HEK293T (cell line): ENCODE measurements at regions not wholly inside any gene's neighbourhood (a gene's known extent, or its start where the extent isn't known, plus 50 kb on each side); places are given as distances from the start of the nearest gene placed in this dataset.

Experiments
- CTCF ChIA-PET: fragments of 350-600 bp; formaldehyde crosslinking; extraction: SDS; loops from one replicate; lab custom pipeline; 2021; ENCODE audit warnings: antibody characterized with exemption, inconsistent platforms; lab: Yijun Ruan, JAX
- POLR2A ChIA-PET: fragments of 350-600 bp; formaldehyde crosslinking; extraction: SDS; loops from one replicate; lab custom pipeline; 2020; ENCODE audit warnings: antibody characterized with exemption, inconsistent platforms; lab: Yijun Ruan, JAX
- DNase-seq: peaks from one replicate; pipeline ENCODE4 v3.0.0; 2012; ENCODE audit warnings: mixed read lengths; ENCODE audit errors: extremely low spot score
- ARNT ChIP-seq: fragments of 450-650 bp; IDR thresholded peaks from 2 replicates; pipeline ENCODE4 v1.6.1; 2017; ENCODE audit warnings: mild to moderate bottlenecking
- BHLHE40 ChIP-seq: fragments of 450-650 bp; IDR thresholded peaks from 2 replicates; pipeline ENCODE4 v1.6.1; 2016; ENCODE audit warnings: mild to moderate bottlenecking, moderate library complexity, borderline replicate concordance
- CTBP1 ChIP-seq: fragments of 450-650 bp; IDR thresholded peaks from 2 replicates; pipeline ENCODE4 v1.6.1; 2016; ENCODE audit warnings: borderline replicate concordance
- ELF4 ChIP-seq: fragments of 450-650 bp; IDR thresholded peaks from 2 replicates; pipeline ENCODE4 v1.6.1; 2017; ENCODE audit warnings: antibody characterized with exemption
- FOXA1 ChIP-seq: fragments of 450-650 bp; IDR thresholded peaks from 2 replicates; pipeline ENCODE4 v1.6.1; 2016; ENCODE audit warnings: mild to moderate bottlenecking
- FOXK2 ChIP-seq: fragments of 450-650 bp; IDR thresholded peaks from 2 replicates; pipeline ENCODE4 v1.6.1; 2016; ENCODE audit warnings: mild to moderate bottlenecking
- FOXM1 ChIP-seq: fragments of 450-650 bp; IDR thresholded peaks from 2 replicates; pipeline ENCODE4 v1.6.1; 2017; ENCODE audit warnings: mild to moderate bottlenecking, borderline replicate concordance
- HDGF ChIP-seq: fragments of 450-650 bp; IDR thresholded peaks from 2 replicates; pipeline ENCODE4 v1.6.1; 2017; ENCODE audit warnings: antibody characterized with exemption, borderline replicate concordance
- L3MBTL2 ChIP-seq: fragments of 450-650 bp; conservative IDR thresholded peaks from 2 replicates; pipeline ENCODE4 v1.6.1; 2016; ENCODE audit warnings: mild to moderate bottlenecking
- LEF1 ChIP-seq: fragments of 450-650 bp; IDR thresholded peaks from 2 replicates; pipeline ENCODE4 v1.6.1; 2017; ENCODE audit warnings: mild to moderate bottlenecking, borderline replicate concordance
- NFRKB ChIP-seq: fragments of 450-650 bp; IDR thresholded peaks from 2 replicates; pipeline ENCODE4 v1.6.1; 2016; ENCODE audit warnings: mild to moderate bottlenecking, moderate library complexity
- SP1 ChIP-seq: fragments of 450-650 bp; IDR thresholded peaks from 2 replicates; pipeline ENCODE4 v1.6.1; 2017
- SUZ12 ChIP-seq: fragments of 450-650 bp; IDR thresholded peaks from 2 replicates; pipeline ENCODE4 v1.6.1; 2016; ENCODE audit warnings: mild to moderate bottlenecking
- TARDBP ChIP-seq: fragments of 450-650 bp; IDR thresholded peaks from 2 replicates; pipeline ENCODE4 v1.6.1; 2016
- ZNF384 ChIP-seq: fragments of 450-650 bp; IDR thresholded peaks from 2 replicates; pipeline ENCODE4 v1.6.1; 2016
- TF ChIP-seq, protein P1 (sequence below): fragments of 450-650 bp; IDR thresholded peaks from 2 replicates; pipeline ENCODE4 v1.6.1; 2016

DNA sequence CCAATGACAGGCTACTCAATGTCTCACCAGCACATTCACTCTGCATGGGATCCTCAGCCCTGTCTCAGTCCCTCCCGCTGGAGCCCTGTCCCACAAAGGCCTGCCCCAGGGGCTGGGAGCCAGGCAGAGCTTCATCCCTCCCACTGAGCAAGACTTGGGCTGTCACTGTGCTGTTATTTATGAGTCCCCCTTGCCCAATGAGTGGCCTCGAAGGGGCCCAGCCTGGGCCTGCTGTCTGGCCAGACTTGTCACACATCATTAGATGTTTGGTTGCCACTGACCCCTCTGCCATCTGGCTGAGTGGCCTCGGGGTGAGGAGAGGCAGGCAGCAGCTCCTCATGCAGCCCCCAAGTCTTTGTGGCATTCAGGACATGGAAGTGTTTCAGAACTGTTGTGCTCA lies 330.6 kb upstream of the SKOR2 start:
- ChIA-PET POLR2A (no interaction called here), CTCF (no interaction called here)
- no peak for TF ChIP-seq FOXM1
- TF ChIP-seq, protein P1, sequence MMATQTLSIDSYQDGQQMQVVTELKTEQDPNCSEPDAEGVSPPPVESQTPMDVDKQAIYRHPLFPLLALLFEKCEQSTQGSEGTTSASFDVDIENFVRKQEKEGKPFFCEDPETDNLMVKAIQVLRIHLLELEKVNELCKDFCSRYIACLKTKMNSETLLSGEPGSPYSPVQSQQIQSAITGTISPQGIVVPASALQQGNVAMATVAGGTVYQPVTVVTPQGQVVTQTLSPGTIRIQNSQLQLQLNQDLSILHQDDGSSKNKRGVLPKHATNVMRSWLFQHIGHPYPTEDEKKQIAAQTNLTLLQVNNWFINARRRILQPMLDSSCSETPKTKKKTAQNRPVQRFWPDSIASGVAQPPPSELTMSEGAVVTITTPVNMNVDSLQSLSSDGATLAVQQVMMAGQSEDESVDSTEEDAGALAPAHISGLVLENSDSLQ, result peak; percentile 86
- no peak for TF ChIP-seq FOXA1
- no peak for DNase-seq

DNA sequence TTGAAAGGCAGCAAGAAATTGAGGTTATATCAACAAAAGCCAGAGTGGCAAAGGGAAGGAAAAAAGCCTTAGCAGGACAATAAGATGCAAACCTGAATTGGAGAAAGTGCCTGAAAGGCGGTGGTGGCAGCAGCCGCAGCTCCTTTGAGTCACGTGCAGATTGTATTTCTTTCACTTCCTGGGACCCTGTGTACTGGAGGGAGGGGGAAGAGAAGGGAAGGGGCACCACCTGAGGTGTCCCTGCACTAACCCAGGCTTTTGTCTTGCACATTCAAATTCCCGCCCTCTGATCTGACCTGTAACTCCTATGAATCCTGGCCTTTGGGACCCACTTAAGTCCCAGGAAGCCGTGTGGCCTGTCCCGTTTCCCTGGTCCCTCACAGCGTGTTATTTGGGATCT lies 326.1 kb upstream of the SKOR2 start:
- TF ChIP-seq NFRKB (no peak), FOXA1 (no peak)
- POLR2A ChIA-PET, result no interaction called here
- no peak for DNase-seq
- CTCF ChIA-PET, result interaction anchor here (0.6 kb wide), 1 partner anchor 177 kb away, joined by 5 read pairs; no protein-coding TSS in a partner anchor

DNA sequence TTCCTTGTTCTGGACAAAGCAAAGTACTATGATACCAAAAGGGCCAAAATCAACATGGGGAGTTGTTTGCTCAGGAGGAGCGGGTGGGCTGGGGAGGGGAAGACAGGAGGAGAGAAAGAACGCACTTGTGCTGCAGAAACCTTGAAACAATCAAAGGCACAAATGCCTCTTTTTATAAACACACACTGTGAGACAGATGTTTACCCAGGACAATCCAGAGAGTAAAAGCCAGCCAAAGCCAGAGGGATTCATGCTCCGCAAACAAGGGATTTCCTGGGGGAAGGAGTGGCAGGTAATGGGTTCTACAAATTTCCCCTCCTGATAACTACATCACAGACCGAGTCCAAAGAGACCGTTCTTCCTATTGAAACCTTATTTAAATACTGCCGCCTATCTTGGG lies 323.5 kb upstream of the SKOR2 start:
- TF ChIP-seq NFRKB (no peak), CTBP1 (no peak)
- ChIA-PET CTCF (no interaction called here), POLR2A (no interaction called here)
- DNase-seq, result no peak

DNA sequence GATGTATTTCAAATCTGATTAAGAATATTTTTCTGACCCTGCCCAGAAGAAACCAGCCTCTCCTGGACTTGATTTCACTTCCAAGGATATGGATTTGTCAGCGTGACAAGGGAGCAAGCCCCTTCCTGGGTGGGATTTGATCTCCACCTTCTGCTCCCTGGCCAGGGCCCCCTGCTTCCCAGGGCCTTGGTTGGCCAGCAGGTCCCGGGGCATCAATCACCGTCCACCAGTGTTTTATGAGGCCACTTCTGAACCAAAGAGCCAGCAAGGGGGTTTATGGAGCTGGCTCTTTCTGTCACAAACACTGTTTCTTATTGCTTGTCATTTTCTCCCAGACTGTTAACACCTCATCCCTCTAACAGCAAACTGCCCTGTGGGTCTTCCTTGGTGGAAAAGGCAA lies 320.5 kb upstream of the SKOR2 start:
- no peak for DNase-seq
- ChIA-PET POLR2A (no interaction called here), CTCF (no interaction called here)
- TF ChIP-seq ARNT (no peak), LEF1 (no peak), NFRKB (no peak), FOXA1 (no peak), TARDBP (no peak), HDGF (no peak), CTBP1 (no peak), ZNF384 (no peak)
- TF ChIP-seq, protein P1, result no peak

DNA sequence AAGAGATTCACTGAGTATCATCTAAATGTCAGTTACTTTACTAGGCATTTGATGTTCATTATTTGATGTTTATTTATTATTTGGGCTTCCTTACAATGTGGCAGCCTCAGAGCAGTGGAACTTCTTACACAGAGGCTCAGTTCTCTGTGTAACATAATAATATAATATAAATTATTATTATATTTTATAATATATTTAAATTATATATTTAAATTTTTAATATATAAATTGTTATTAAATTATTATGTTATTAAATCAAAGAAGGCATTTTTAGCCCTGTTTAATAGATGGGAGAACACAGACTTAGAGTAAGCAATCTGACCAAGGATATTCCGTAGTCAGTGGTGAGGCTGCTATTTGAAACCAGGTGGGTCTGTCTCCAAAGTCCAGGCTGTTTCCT lies 315.3 kb upstream of the SKOR2 start:
- ChIA-PET POLR2A (no interaction called here), CTCF (no interaction called here)
- DNase-seq, result no peak
- TF ChIP-seq FOXA1 (no peak), HDGF (no peak), TARDBP (no peak), ZNF384 (no peak), CTBP1 (no peak), BHLHE40 (no peak), ELF4 (no peak)
- TF ChIP-seq, protein P1, result no peak

DNA sequence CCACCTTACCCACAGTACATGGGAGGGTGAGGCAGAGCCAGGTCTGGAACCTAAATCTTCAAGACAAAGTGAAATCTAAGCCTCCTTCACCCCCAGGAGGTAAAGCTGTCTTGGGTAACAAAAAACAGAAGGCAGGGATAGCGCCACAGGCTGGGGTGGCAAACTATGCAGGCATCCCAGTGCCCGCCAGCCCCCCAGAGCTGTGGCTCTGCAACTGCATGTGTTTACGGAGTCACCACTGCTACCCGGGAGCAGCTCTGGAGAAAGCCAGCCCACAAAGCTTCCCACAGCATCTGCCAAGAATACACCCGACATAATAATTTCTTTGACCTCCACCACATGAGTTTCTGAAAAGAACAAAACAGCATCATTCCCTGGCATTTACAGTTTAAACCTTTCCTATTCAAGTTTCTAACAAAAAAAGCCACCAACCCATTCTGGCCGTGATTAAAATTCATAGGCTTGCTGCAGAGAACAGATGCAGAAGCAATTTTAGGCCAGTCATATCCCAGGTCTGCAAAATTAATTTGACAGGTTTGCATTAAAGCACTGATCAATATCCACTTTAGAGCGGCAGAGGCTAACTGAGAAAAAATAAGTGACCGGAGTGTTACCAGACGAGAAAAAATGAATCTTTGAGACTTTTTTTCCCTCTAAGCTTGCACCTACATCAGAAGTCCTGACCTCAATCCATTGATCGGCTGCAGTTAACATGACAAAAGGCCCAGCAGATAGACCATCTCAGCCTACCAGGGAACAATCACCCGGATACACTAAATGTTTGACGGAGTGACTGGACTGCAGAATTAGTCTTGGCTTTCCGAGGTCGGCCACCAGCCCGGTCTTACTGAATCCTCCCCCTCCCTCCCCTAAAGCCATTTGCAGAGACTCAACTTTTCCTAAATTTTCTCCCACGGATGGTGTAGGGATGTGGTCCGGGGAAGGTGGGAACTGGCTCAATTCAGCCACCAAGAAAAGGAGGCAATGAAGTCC lies 309.6 kb upstream of the SKOR2 start:
- ChIA-PET CTCF (no interaction called here), POLR2A (interaction anchor here (0.7 kb wide), 1 partner anchor 836 kb away, joined by 3 read pairs; no protein-coding TSS in a partner anchor)
- no peak for TF ChIP-seq SP1
- no peak for DNase-seq

DNA sequence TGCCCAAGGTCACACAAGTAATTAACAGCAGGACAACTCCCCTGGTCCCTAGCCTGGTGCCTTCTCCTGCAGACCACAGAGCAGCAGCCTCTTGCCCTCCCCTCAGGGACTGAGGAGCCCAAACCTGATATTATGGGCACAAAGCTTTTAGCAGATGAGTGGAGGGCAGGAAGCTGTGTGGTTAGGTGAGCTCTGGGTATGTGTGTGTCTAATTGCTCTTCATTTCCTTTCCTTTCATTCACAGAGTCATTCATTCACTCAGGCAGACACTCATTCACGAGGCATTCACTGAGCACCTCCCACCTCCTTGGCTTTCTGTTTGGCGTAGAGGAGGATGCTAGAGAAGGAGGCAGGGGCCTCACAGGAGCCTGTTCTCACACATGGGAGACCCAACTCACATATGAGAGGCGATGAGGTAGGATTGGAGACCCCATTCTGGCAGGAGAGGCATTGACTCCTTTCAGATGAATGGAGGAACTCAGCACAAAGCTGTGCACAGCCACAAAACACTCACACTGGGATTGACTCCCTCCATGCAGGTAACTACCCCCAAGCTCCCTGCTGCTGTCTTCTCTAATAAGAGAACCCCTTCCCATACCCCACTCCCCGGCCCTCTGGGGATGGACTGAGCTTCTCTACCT lies 306.8 kb upstream of the SKOR2 start:
- ChIA-PET POLR2A (no interaction called here), CTCF (no interaction called here)
- no peak for DNase-seq
- TF ChIP-seq FOXK2, result no peak
- no peak for TF ChIP-seq ARNT
- no peak for TF ChIP-seq FOXA1
- TF ChIP-seq SP1, result no peak
- no peak for TF ChIP-seq LEF1
- TF ChIP-seq FOXM1, result no peak
- TF ChIP-seq, protein P1, result no peak
- TF ChIP-seq L3MBTL2, result no peak
- no peak for TF ChIP-seq BHLHE40
- no peak for TF ChIP-seq CTBP1
- TF ChIP-seq NFRKB, result no peak
- TF ChIP-seq TARDBP, result no peak
- TF ChIP-seq SUZ12, result no peak
- TF ChIP-seq ELF4, result no peak
- TF ChIP-seq HDGF, result no peak
